ENCODE measurements at regions not wholly inside any gene's neighbourhood (a gene's known extent, or its start where the extent isn't known, plus 50 kb on each side); places are given as distances from the start of the nearest gene placed in this dataset.

DNA sequence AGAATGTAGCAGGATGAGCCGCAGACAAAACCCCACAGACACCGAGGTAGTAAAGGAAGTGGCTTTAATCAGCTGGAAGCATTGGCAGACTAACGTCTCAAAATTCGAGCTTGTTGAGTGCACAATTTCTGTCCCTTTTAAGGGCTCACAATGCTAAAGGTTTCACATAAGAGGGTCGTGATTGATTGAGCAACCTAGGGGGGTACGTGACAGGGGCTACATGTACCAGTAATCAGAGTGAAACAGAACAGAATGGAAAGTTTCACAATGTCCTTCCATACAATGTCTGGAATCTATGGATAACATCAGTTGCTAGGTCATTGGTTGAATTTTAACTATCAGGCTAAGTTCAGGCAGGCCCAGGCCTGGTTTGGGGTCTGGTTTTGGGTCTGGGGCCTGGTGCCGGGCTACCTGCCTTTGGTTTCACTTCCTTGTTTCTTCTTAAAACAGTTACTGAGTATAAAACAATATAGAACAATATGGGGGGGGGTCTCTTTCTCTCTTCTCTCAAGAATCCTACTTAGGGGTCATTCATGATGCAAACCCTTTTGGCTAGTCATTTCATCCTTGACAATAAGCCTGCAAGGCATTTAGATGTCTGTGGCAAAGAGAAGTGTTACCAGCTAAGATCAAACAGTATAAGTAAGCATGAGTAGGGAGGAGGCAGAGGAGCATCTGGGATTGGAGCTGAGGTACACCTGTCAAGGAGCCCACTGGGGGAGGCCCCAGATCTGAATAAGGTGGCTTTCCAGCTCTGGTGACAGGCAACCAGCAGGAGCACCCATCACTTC, 364.1 kb downstream of the TNS3 start:
- TF ChIP-seq EZH2 (IDR thresholded peaks at IDR 0.05; ENCODE audit: insufficient read depth, poor library complexity, severe bottlenecking) (no peak), EZH2phosphoT487 (IDR thresholded peaks at IDR 0.05; ENCODE audit: insufficient read depth, low read depth) (no peak)

Data from GM23248 (cell line).